Upper lobe of right lung (tissue), 1 donor: ENCODE measurements at regions not wholly inside any gene's neighbourhood (a gene's known extent, or its start where the extent isn't known, plus 50 kb on each side); places are given as distances from the start of the nearest gene placed in this dataset.

ENCODE experiments used
- ATAC-seq: fragments of 200-7000 bp; cut with Tn5 transposase; one replicate; pipeline ENCODE4 v1.9.1; 2020; ENCODE audit warnings: mild to moderate bottlenecking, moderate library complexity
- DNase-seq: peaks from one replicate; pipeline ENCODE4 v3.0.0-alpha.2; 2020
- H3K27ac ChIP-seq: fragments of 200-600 bp; one replicate; pipeline ENCODE4 v1.8.0; 2022
- H3K27me3 ChIP-seq: fragments of 200-600 bp; one replicate; pipeline ENCODE4 v1.8.0; 2022; ENCODE audit warnings: mild to moderate bottlenecking
- H3K36me3 ChIP-seq: fragments of 200-600 bp; one replicate; pipeline ENCODE4 v1.8.0; 2022
- H3K4me1 ChIP-seq: fragments of 200-600 bp; one replicate; pipeline ENCODE4 v1.8.0; 2022
- H3K4me3 ChIP-seq: fragments of 200-600 bp; one replicate; pipeline ENCODE4 v1.8.0; 2022; ENCODE audit warnings: mild to moderate bottlenecking
- H3K9me3 ChIP-seq: fragments of 200-600 bp; one replicate; pipeline ENCODE4 v1.8.0; 2022
- CTCF ChIP-seq: fragments of 200-600 bp; IDR thresholded peaks from one replicate; pipeline ENCODE4 v1.8.0; 2022; ENCODE audit warnings: antibody characterized with exemption
- intact Hi-C: fragments of 100-400 bp; cut with DNase I; formaldehyde crosslinking; loops from one replicate; pipeline ENCODE4 v1.11.0; 2022
- donor health status: DM: no; HTN: yes; CAD: no; lungs with severe emphysema.

GRCh38 chr4:79227860-79228259 is 98.0 kb downstream of the NAA11 start:
- H3K4me3 ChIP-seq = no peak overlapping the region
- no peak for ATAC-seq
- no peak overlapping the region for H3K27ac ChIP-seq
- no peaks in the 10 kb centered on the region for H3K27me3 ChIP-seq
- TF ChIP-seq CTCF = no peak
- peak; percentile 27 for DNase-seq
- no peaks in the 10 kb centered on the region for H3K9me3 ChIP-seq
- no peaks in the 10 kb centered on the region for H3K36me3 ChIP-seq
- H3K4me1 ChIP-seq = no peaks in the 10 kb centered on the region
- intact Hi-C loops = no loop called here

- Histone ChIP-seq H3K9me3 (no peaks in the 10 kb centered on the region), H3K27me3 (no peaks in the 10 kb centered on the region), H3K27ac (no peak overlapping the region), H3K4me3 (no peak overlapping the region), H3K36me3 (no peaks in the 10 kb centered on the region), H3K4me1 (no peaks in the 10 kb centered on the region)
- intact Hi-C loops = no loop called here
- no peak for ATAC-seq
- DNase-seq = no peak
- no peak for TF ChIP-seq CTCF
These were observed 100.5 kb downstream of the NAA11 start for GRCh38 chr4:79225360-79225759.

GRCh38 chr4:79224777-79225104 is 101.1 kb downstream of the NAA11 start:
- Histone ChIP-seq H3K4me3 (no peak overlapping the region), H3K4me1 (no peaks in the 10 kb centered on the region), H3K36me3 (no peaks in the 10 kb centered on the region), H3K9me3 (no peaks in the 10 kb centered on the region), H3K27me3 (no peaks in the 10 kb centered on the region), H3K27ac (no peak overlapping the region)
- no peak for DNase-seq
- TF ChIP-seq CTCF = no peak
- intact Hi-C loops = no loop called here
- ATAC-seq = no peak

GRCh38 chr4:79223993-79224776 is 101.7 kb downstream of the NAA11 start:
- DNase-seq (no peak), ATAC-seq (no peak)
- H3K9me3 ChIP-seq = no peaks in the 10 kb centered on the region
- no peaks in the 10 kb centered on the region for H3K36me3 ChIP-seq
- H3K4me1 ChIP-seq = no peaks in the 10 kb centered on the region
- H3K27ac ChIP-seq = no peak overlapping the region
- intact Hi-C loops = no loop called here
- H3K27me3 ChIP-seq = no peaks in the 10 kb centered on the region
- H3K4me3 ChIP-seq = no peak overlapping the region
- TF ChIP-seq CTCF = no peak

- Histone ChIP-seq H3K9me3 (no peaks in the 10 kb centered on the region), H3K36me3 (no peaks in the 10 kb centered on the region), H3K27ac (no peak overlapping the region), H3K4me1 (no peaks in the 10 kb centered on the region), H3K4me3 (no peak overlapping the region), H3K27me3 (no peaks in the 10 kb centered on the region)
- intact Hi-C loops = no loop called here
- TF ChIP-seq CTCF = no peak
- no peak for DNase-seq
- ATAC-seq = no peak
These were observed 108.8 kb downstream of the NAA11 start for GRCh38 chr4:79217025-79217424.

GRCh38 chr4:79213702-79214101 is 112.2 kb downstream of the NAA11 start:
- DNase-seq = no peak
- TF ChIP-seq CTCF = no peak
- Histone ChIP-seq H3K27me3 (no peaks in the 10 kb centered on the region), H3K27ac (no peak overlapping the region), H3K36me3 (no peaks in the 10 kb centered on the region), H3K4me3 (no peak overlapping the region), H3K9me3 (no peaks in the 10 kb centered on the region), H3K4me1 (no peaks in the 10 kb centered on the region)
- intact Hi-C loops = no loop called here
- no peak for ATAC-seq
